SK-N-SH (cell line): ENCODE measurements at regions not wholly inside any gene's neighbourhood (a gene's known extent, or its start where the extent isn't known, plus 50 kb on each side); places are given as distances from the start of the nearest gene placed in this dataset.

ENCODE experiments used
- CTCF ChIA-PET: fragments of 300-600, 350-600 bp; formaldehyde crosslinking; extraction: SDS; loops from one replicate; lab custom pipeline; 2021; lab: Yijun Ruan, JAX
- POLR2A ChIA-PET: fragments of 350-600 bp; sonication (Branson Sonifier 250); formaldehyde crosslinking; extraction: SDS; loops from one replicate; lab custom pipeline; 2020; ENCODE audit warnings: antibody characterized with exemption, inconsistent platforms; lab: Yijun Ruan, JAX
- DNase-seq: peaks from one replicate; pipeline ENCODE4 v3.0.0; 2012
- H2AFZ ChIP-seq: fragments of 200-600 bp; sonication (generic); 2 replicates; pipeline ENCODE4 v1.8.1; 2016; ENCODE audit warnings: antibody characterized with exemption, mild to moderate bottlenecking, low read depth
- H3F3A ChIP-seq: fragments of 200-600 bp; sonication (generic); replicated peaks from 2 replicates; pipeline ENCODE3; 2016; ENCODE audit warnings: antibody characterized with exemption, mild to moderate bottlenecking; ENCODE audit not compliant: insufficient read depth
- H3K27ac ChIP-seq, 2 experiments: fragments of 200-500 bp in 1 of 2; fragments of 200-600 bp in 1 of 2; sonication (Bioruptor generic) in 1 of 2; sonication (generic), shearing (Covaris generic) in 1 of 2; 2 replicates each; pipeline versions ENCODE4 v1.5.1 to v1.6.1; 2014 to 2016; ENCODE audit warnings: low read depth in 2 of 2, inconsistent platforms in 1 of 2, low read length in 1 of 2, mild to moderate bottlenecking in 1 of 2, mixed read lengths in 1 of 2
- H3K27me3 ChIP-seq: fragments of 200-600 bp; sonication (generic), shearing (Covaris generic); 2 replicates; pipeline ENCODE4 v1.6.1; 2016; ENCODE audit warnings: mixed run types; ENCODE audit not compliant: insufficient read depth
- H3K36me3 ChIP-seq, 2 experiments: fragments of 200-500 bp in 1 of 2; fragments of 200-600 bp in 1 of 2; sonication (Bioruptor generic) in 1 of 2; sonication (generic) in 1 of 2; replicated peaks in 1 of 2; 2 replicates each; pipeline versions ENCODE3 to v1.5.1; 2014 to 2016; ENCODE audit warnings: low read length in 1 of 2, mild to moderate bottlenecking in 1 of 2; ENCODE audit not compliant: insufficient read depth in 2 of 2, control insufficient read depth in 1 of 2
- H3K4me1 ChIP-seq, 2 experiments: fragments of 200-500 bp in 1 of 2; fragments of 200-600 bp in 1 of 2; sonication (Bioruptor generic) in 1 of 2; sonication (generic), shearing (Covaris generic) in 1 of 2; 2 replicates each; pipeline versions ENCODE4 v1.5.1 to v1.6.1; 2014 to 2016; ENCODE audit warnings: low read depth in 1 of 2, low read length in 1 of 2, mixed run types in 1 of 2; ENCODE audit not compliant: insufficient read depth in 2 of 2, control insufficient read depth in 1 of 2
- H3K4me2 ChIP-seq: fragments of 200-600 bp; sonication (generic), shearing (Covaris generic); 2 replicates; pipeline ENCODE4 v1.6.1; 2017; ENCODE audit warnings: mixed run types
- H3K4me3 ChIP-seq, 2 experiments: fragments of 200-500 bp in 1 of 2; fragments of 200-600 bp in 1 of 2; sonication (Bioruptor generic) in 1 of 2; sonication (generic), shearing (Covaris generic) in 1 of 2; 2 replicates each; pipeline versions ENCODE4 v1.5.1 to v1.8.1; 2014 to 2016; ENCODE audit warnings: low read depth in 2 of 2, inconsistent platforms in 1 of 2, low read length in 1 of 2, mild to moderate bottlenecking in 1 of 2, mixed read lengths in 1 of 2, moderate library complexity in 1 of 2
- H3K79me2 ChIP-seq: fragments of 200-600 bp; sonication (generic); 2 replicates; pipeline ENCODE4 v1.8.1; 2017; ENCODE audit warnings: mild to moderate bottlenecking; ENCODE audit not compliant: insufficient read depth
- H3K9ac ChIP-seq: fragments of 200-600 bp; sonication (generic); 2 replicates; pipeline ENCODE4 v1.6.1; 2017; ENCODE audit warnings: mixed run types
- H3K9me2 ChIP-seq: fragments of 200-600 bp; sonication (generic); 2 replicates; pipeline ENCODE4 v1.6.1; 2017; ENCODE audit warnings: mixed run types
- H3K9me3 ChIP-seq: fragments of 200-600 bp; sonication (generic); 2 replicates; pipeline ENCODE4 v1.6.1; 2017; ENCODE audit warnings: mixed run types, mild to moderate bottlenecking, moderate library complexity
- H4K20me1 ChIP-seq: fragments of 200-600 bp; sonication (generic); 2 replicates; pipeline ENCODE4 v1.6.1; 2017; ENCODE audit warnings: mild to moderate bottlenecking, mixed run types; ENCODE audit not compliant: insufficient read depth
- CHD2 ChIP-seq: fragments of 150-350 bp; IDR thresholded peaks from 2 replicates; pipeline ENCODE4 v1.6.1; 2018; ENCODE audit warnings: low read length; ENCODE audit not compliant: partially characterized antibody
- EZH2phosphoT487 ChIP-seq: fragments of 200-600 bp; sonication (generic); IDR thresholded peaks from 2 replicates; pipeline ENCODE4 v1.6.1; 2017; ENCODE audit warnings: low read depth, mixed run types, mild to moderate bottlenecking, antibody characterized with exemption, moderate library complexity, borderline replicate concordance
- FOXJ3 ChIP-seq: sonication (generic); formaldehyde crosslinking; IDR thresholded peaks from 2 replicates; pipeline ENCODE4 v1.5.1; 2020; ENCODE audit warnings: mild to moderate bottlenecking, missing genetic modification reagents
- FOXM1 ChIP-seq: IDR thresholded peaks from 2 replicates; pipeline ENCODE4 v1.4.0; 2012; ENCODE audit warnings: low read depth, mild to moderate bottlenecking
- GABPA ChIP-seq: IDR thresholded peaks from 2 replicates; pipeline ENCODE4 v1.4.0; 2012; ENCODE audit warnings: low read depth, mild to moderate bottlenecking
- GATA2 ChIP-seq: sonication (generic); formaldehyde crosslinking; IDR thresholded peaks from 2 replicates; pipeline ENCODE4 v1.5.0; 2020; ENCODE audit warnings: mild to moderate bottlenecking, missing genetic modification reagents
- MEF2A ChIP-seq: IDR thresholded peaks from 2 replicates; pipeline ENCODE4 v1.4.0; 2012; ENCODE audit warnings: low read depth, borderline replicate concordance
- NRF1 ChIP-seq: IDR thresholded peaks from 2 replicates; pipeline ENCODE4 v1.6.1; 2012; ENCODE audit warnings: low read depth, mild to moderate bottlenecking, low read length
- POLR2AphosphoS5 ChIP-seq: IDR thresholded peaks from 2 replicates; pipeline ENCODE4 v1.6.1; 2012; ENCODE audit warnings: low read depth, low read length
- RCOR1 ChIP-seq: fragments of 150-350 bp; IDR thresholded peaks from 2 replicates; pipeline ENCODE4 v1.6.1; 2017; ENCODE audit warnings: antibody characterized with exemption, low read length
- SIN3A ChIP-seq: IDR thresholded peaks from 2 replicates; pipeline ENCODE4 v1.6.1; 2012; ENCODE audit warnings: low read depth, mild to moderate bottlenecking, low read length, moderate library complexity, borderline replicate concordance
- TCF12 ChIP-seq: IDR thresholded peaks from 2 replicates; pipeline ENCODE4 v1.4.0; 2012
- YY1 ChIP-seq: IDR thresholded peaks from 2 replicates; pipeline ENCODE4 v1.4.0; 2012; ENCODE audit warnings: low read depth, mild to moderate bottlenecking
- WGBS: methylation state at CpG from one replicate; pipeline ENCODE4 v1.1.6; 2017; ENCODE audit warnings: low lambda C conversion rate; 5-methylcytosine and 5-hydroxymethylcytosine counted together
- TF ChIP-seq, protein P1 (sequence below): IDR thresholded peaks from 2 replicates; pipeline ENCODE4; 2012
- TF ChIP-seq, protein P2 (sequence below): fragments of 200-600 bp; sonication (generic); IDR thresholded peaks from 2 replicates; pipeline ENCODE4 v1.6.1; 2017; ENCODE audit warnings: antibody characterized with exemption, mild to moderate bottlenecking, moderate library complexity
- TF ChIP-seq, protein P3 (sequence below): fragments of 150-350 bp; IDR thresholded peaks from 2 replicates; pipeline ENCODE4 v1.6.1; 2017; ENCODE audit warnings: antibody characterized with exemption, low read length, low read depth, borderline replicate concordance
- TF ChIP-seq, protein P4 (sequence below): IDR thresholded peaks from 2 replicates; pipeline ENCODE4 v1.4.0; 2012; ENCODE audit warnings: low read depth, borderline replicate concordance

DNA sequence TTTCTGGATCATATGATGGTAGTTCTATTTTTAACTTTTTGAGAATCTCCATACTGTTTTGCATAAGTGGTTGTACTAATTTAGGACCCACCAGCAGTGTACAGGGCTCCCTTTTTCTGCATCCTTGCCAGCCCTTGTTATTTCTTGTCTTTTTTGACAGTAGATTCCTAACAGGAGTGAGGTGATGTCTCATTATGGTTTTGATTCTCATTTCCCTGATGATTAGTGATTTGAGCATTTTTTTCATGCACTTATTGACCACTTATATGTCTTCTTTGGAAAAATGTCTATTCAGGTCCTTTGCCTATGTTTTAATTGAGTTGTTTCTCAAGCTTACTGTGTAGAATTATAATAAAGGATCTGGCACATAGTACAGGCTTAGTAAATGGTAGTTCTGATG is 238.8 kb upstream of the BMPER start (continued):
- TF ChIP-seq YY1 = no peak
- no peak for TF ChIP-seq GABPA

DNA sequence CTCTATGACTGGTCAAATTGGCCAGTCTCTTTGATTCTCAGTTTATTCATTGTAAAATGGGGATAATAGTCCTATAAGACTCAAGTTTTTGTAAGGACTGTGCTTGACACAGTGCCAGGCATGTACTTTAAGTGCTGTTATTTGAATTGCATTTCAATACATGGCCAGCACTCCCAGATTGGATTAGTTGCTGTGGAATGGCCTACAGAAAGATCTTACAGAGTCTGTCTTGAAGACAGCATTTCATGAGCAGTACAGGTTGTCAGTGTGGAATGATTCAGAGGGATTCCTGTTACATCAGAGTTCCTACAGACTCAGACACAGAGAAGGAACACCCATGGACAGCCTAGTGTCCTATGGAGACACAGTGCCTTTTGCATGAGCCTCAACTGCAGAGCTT is 238.1 kb upstream of the BMPER start:
- CTCF ChIA-PET = no interaction called here
- H3K27ac ChIP-seq = no peak overlapping the region
- H3K9me2 ChIP-seq = no peaks in the 10 kb centered on the region
- no peak overlapping the region for H3K9ac ChIP-seq
- no peaks in the 10 kb centered on the region for H3K27me3 ChIP-seq
- H3K36me3 ChIP-seq = no peaks in the 10 kb centered on the region
- H3F3A ChIP-seq = no peaks in the 10 kb centered on the region
- H3K4me1 ChIP-seq = no peaks in the 10 kb centered on the region
- no peak overlapping the region for H3K4me3 ChIP-seq
- H4K20me1 ChIP-seq = no peaks in the 10 kb centered on the region
- no peak overlapping the region for H2AFZ ChIP-seq
- H3K4me2 ChIP-seq = no peak overlapping the region
- POLR2A ChIA-PET = no interaction called here
- no peaks in the 10 kb centered on the region for H3K79me2 ChIP-seq
- DNase-seq = no peak
- TF ChIP-seq FOXM1 (no peak), NRF1 (no peak), TCF12 (no peak), MEF2A (no peak), YY1 (no peak), GATA2 (CRISPR knock-in tag) (no peak), EZH2phosphoT487 (no peak)
- TF ChIP-seq, protein P1, sequence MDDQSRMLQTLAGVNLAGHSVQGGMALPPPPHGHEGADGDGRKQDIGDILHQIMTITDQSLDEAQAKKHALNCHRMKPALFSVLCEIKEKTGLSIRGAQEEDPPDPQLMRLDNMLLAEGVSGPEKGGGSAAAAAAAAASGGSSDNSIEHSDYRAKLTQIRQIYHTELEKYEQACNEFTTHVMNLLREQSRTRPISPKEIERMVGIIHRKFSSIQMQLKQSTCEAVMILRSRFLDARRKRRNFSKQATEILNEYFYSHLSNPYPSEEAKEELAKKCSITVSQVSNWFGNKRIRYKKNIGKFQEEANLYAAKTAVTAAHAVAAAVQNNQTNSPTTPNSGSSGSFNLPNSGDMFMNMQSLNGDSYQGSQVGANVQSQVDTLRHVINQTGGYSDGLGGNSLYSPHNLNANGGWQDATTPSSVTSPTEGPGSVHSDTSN = no peak
- TF ChIP-seq, protein P2, sequence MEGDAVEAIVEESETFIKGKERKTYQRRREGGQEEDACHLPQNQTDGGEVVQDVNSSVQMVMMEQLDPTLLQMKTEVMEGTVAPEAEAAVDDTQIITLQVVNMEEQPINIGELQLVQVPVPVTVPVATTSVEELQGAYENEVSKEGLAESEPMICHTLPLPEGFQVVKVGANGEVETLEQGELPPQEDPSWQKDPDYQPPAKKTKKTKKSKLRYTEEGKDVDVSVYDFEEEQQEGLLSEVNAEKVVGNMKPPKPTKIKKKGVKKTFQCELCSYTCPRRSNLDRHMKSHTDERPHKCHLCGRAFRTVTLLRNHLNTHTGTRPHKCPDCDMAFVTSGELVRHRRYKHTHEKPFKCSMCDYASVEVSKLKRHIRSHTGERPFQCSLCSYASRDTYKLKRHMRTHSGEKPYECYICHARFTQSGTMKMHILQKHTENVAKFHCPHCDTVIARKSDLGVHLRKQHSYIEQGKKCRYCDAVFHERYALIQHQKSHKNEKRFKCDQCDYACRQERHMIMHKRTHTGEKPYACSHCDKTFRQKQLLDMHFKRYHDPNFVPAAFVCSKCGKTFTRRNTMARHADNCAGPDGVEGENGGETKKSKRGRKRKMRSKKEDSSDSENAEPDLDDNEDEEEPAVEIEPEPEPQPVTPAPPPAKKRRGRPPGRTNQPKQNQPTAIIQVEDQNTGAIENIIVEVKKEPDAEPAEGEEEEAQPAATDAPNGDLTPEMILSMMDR = no peak
- H3K9me3 ChIP-seq = no peaks in the 10 kb centered on the region

DNA sequence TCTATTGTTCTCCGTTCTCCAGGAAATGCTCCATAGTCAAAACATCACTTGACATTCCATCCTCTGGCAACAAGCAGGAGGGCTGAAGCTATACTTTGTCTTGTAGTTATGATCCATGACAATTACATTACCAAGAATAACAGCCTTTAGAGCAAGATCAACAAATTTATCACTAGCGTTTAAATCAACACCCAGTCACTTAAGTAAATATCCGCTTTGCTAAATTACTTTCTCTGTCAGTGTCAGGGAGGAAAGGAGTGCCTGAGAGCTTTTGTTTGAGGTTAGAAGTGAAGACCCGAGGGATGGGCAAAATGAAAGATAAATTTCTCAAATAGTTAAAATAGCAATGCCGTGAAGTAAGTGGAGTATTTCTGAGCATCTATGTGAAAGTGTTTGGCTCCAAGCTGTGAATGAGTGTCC is 236.1 kb upstream of the BMPER start:
- Histone ChIP-seq H3K9me3 (no peaks in the 10 kb centered on the region), H3K4me2 (no peak overlapping the region), H3K27ac (no peak overlapping the region), H3K4me1 (no peaks in the 10 kb centered on the region), H3K27me3 (no peaks in the 10 kb centered on the region), H3F3A (no peaks in the 10 kb centered on the region), H4K20me1 (no peaks in the 10 kb centered on the region), H3K79me2 (no peaks in the 10 kb centered on the region), H3K9me2 (no peaks in the 10 kb centered on the region), H3K9ac (no peak overlapping the region), H2AFZ (no peak overlapping the region), H3K36me3 (no peaks in the 10 kb centered on the region), H3K4me3 (no peak overlapping the region)
- POLR2A ChIA-PET = no interaction called here
- DNase-seq = no peak
- CTCF ChIA-PET = no interaction called here
- WGBS = 66% methylated on average over 5 of the region's 5 CpGs
- no peak for TF ChIP-seq CHD2
- TF ChIP-seq, protein P3, sequence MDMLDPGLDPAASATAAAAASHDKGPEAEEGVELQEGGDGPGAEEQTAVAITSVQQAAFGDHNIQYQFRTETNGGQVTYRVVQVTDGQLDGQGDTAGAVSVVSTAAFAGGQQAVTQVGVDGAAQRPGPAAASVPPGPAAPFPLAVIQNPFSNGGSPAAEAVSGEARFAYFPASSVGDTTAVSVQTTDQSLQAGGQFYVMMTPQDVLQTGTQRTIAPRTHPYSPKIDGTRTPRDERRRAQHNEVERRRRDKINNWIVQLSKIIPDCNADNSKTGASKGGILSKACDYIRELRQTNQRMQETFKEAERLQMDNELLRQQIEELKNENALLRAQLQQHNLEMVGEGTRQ = no peak
- TF ChIP-seq POLR2AphosphoS5 = no peak
- TF ChIP-seq, protein P2 = no peak
- TF ChIP-seq FOXJ3 (CRISPR knock-in tag) = no peak
- TF ChIP-seq RCOR1 = no peak
- TF ChIP-seq, protein P4, sequence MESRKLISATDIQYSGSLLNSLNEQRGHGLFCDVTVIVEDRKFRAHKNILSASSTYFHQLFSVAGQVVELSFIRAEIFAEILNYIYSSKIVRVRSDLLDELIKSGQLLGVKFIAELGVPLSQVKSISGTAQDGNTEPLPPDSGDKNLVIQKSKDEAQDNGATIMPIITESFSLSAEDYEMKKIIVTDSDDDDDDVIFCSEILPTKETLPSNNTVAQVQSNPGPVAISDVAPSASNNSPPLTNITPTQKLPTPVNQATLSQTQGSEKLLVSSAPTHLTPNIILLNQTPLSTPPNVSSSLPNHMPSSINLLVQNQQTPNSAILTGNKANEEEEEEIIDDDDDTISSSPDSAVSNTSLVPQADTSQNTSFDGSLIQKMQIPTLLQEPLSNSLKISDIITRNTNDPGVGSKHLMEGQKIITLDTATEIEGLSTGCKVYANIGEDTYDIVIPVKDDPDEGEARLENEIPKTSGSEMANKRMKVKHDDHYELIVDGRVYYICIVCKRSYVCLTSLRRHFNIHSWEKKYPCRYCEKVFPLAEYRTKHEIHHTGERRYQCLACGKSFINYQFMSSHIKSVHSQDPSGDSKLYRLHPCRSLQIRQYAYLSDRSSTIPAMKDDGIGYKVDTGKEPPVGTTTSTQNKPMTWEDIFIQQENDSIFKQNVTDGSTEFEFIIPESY = no peak
- TF ChIP-seq YY1 = no peak
- TF ChIP-seq, protein P1 = no peak
- TF ChIP-seq MEF2A = no peak
- TF ChIP-seq SIN3A = no peak
- TF ChIP-seq GABPA = no peak
